Progenitor cell of endocrine pancreas (in vitro differentiated cells): ENCODE measurements at regions not wholly inside any gene's neighbourhood (a gene's known extent, or its start where the extent isn't known, plus 50 kb on each side); places are given as distances from the start of the nearest gene placed in this dataset.

ENCODE experiments used
- DNase-seq: peaks from one replicate; pipeline ENCODE4 v3.0.0; 2021; ENCODE audit warnings: low spot score; ENCODE audit not compliant: unreplicated experiment
- H3K27ac Mint-ChIP-seq: 2 replicates; pipeline ENCODE4 v1.8.0; 2021; ENCODE audit warnings: mild to moderate bottlenecking, moderate library complexity, mixed read lengths
- H3K27me3 Mint-ChIP-seq: 2 replicates; pipeline ENCODE4 v1.8.0; 2021; ENCODE audit warnings: mixed read lengths
- H3K36me3 Mint-ChIP-seq: 2 replicates; pipeline ENCODE4 v1.8.0; 2022; ENCODE audit warnings: mixed read lengths; ENCODE audit not compliant: insufficient read depth
- H3K4me1 Mint-ChIP-seq: 2 replicates; pipeline ENCODE4 v1.8.0; 2021; ENCODE audit warnings: low read depth, mixed read lengths
- H3K4me3 Mint-ChIP-seq: 2 replicates; pipeline ENCODE4 v1.8.0; 2021; ENCODE audit warnings: low read depth, mild to moderate bottlenecking, moderate library complexity, mixed read lengths
- H3K9me3 Mint-ChIP-seq: 2 replicates; pipeline ENCODE4 v1.8.0; 2021; ENCODE audit warnings: low read depth, mixed read lengths
- CTCF ChIP-seq: fragments of 200-600 bp; sonication (generic); IDR thresholded peaks from one replicate; pipeline ENCODE4 v1.5.0; 2021; ENCODE audit warnings: antibody characterized with exemption, mild to moderate bottlenecking; ENCODE audit not compliant: unreplicated experiment

DNA sequence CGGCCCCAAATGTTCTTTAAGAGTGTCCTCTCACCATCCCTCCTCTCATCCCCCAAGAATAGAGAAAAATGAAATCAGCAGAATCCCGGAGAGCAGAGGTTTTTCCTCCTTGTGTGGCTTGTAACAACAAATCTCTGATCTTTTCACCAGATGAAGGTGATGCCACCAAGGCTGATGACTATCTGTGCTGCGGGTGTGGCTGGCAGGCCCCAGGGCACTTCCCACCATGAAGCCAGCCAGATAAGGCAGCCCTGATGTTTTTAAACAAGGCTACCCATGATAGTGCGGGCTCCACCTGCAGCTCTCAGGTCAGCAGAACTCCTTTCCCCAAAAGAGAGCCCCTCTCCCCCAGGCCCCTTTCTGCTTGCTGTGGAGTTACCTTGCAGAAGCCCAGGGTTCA lies 58.0 kb upstream of the PARP11 start:
- Mint-ChIP-seq H3K4me3 (no peak overlapping the region), H3K9me3 (peaks cover 3% of the 10 kb centered on the region), H3K27ac (no peak overlapping the region), H3K27me3 (peaks cover 51% of the 10 kb centered on the region), H3K36me3 (no peaks in the 10 kb centered on the region), H3K4me1 (peaks cover 5% of the 10 kb centered on the region)
- no peak for DNase-seq
- no peak for TF ChIP-seq CTCF

- Mint-ChIP-seq H3K9me3 (peaks cover 3% of the 10 kb centered on the region), H3K4me1 (peaks cover 5% of the 10 kb centered on the region), H3K36me3 (no peaks in the 10 kb centered on the region), H3K27me3 (peaks cover 62% of the 10 kb centered on the region), H3K27ac (no peak overlapping the region), H3K4me3 (no peak overlapping the region)
- no peak for DNase-seq
- TF ChIP-seq CTCF: no peak
Observed at GRCh38 chr12:3929875-3930615, 56.8 kb upstream of the PARP11 start.

DNA sequence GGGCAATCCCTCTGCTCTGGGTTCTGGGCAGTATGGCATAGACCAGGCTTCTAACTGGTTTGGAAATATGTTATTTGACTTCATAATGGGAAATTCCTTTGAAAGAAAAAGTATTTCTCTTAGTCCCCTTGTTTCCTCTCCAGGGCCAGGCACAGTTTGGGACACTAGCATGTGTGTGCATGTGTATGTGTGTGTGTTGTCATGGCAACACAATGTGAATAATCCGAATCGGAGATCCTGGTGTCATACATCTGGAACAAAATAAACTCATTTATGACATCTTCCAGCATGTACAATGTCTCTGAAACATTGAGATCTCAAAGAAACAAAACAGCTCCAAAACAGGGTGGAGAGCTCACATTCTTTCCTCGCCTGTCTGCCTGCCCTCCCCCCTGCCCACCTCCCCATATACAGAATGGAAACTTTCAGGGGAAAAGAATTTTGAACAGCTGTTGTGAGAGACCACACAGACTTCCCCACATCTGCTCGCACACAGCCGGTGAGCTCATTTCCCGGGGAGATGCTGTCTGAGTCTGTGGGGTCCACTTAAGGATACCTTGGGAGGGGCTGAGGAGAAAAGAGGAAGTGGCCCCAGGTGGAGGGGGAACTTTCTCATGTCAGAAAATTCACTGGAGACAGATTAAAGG lies 55.5 kb upstream of the PARP11 start:
- H3K4me3 Mint-ChIP-seq: no peak overlapping the region

GRCh38 chr12:3925621-3926020 lies 52.4 kb upstream of the PARP11 start:
- Mint-ChIP-seq H3K4me1 (peaks cover 7% of the 10 kb centered on the region), H3K36me3 (no peaks in the 10 kb centered on the region), H3K4me3 (no peak overlapping the region), H3K27me3 (peaks cover 74% of the 10 kb centered on the region), H3K9me3 (peaks cover 3% of the 10 kb centered on the region), H3K27ac (no peak overlapping the region)
- TF ChIP-seq CTCF: no peak
- no peak for DNase-seq

More for the DNA sequence above, 55.5 kb upstream of the PARP11 start:
- Mint-ChIP-seq H3K27ac (no peak overlapping the region), H3K4me1 (peaks cover 4% of the 10 kb centered on the region), H3K27me3 (peaks cover 76% of the 10 kb centered on the region), H3K9me3 (peaks cover 3% of the 10 kb centered on the region), H3K36me3 (no peaks in the 10 kb centered on the region)
- TF ChIP-seq CTCF: no peak
- no peak for DNase-seq

DNA sequence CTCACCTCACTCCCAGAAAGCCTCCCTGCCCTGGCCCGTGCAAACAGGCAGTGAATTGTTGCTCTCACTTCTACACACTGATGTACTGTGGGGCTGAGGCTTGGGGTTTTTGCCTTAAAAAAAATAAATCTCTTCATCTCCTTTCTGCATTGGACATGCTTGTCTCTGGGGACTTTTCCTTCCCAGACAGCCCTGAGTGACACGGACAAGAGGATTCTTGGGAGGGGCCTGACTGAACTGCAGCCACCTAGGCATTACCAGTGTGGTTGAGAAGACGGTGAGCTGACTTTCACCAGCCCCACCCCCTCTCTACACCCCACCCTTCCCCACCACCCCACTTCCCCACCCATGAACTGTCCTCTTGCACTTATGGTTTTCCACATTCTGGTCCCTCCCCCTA lies 51.6 kb upstream of the PARP11 start:
- no peak overlapping the region for H3K27ac Mint-ChIP-seq
- DNase-seq: no peak
- H3K36me3 Mint-ChIP-seq: no peaks in the 10 kb centered on the region
- TF ChIP-seq CTCF: no peak
- H3K4me1 Mint-ChIP-seq: peaks cover 7% of the 10 kb centered on the region
- peaks cover 65% of the 10 kb centered on the region for H3K27me3 Mint-ChIP-seq
- H3K9me3 Mint-ChIP-seq: peaks cover 3% of the 10 kb centered on the region
- no peak overlapping the region for H3K4me3 Mint-ChIP-seq
